Hepatocyte (in vitro differentiated cells): ENCODE measurements at regions not wholly inside any gene's neighbourhood (a gene's known extent, or its start where the extent isn't known, plus 50 kb on each side); places are given as distances from the start of the nearest gene placed in this dataset.

Experiments
- DNase-seq: peaks from one replicate; pipeline ENCODE4 v3.0.0-alpha.2; 2016; ENCODE audit warnings: low spot score
- H2AFZ ChIP-seq: fragments of 200-600 bp; sonication (generic); 2 replicates; pipeline ENCODE4 v1.6.0; 2016; ENCODE audit warnings: antibody characterized with exemption, mild to moderate bottlenecking
- H3K27ac ChIP-seq: fragments of 200-600 bp; sonication (generic); 2 replicates; pipeline ENCODE4 v1.5.1; 2016; ENCODE audit warnings: mild to moderate bottlenecking
- H3K27me3 ChIP-seq: fragments of 200-600 bp; sonication (generic); 2 replicates; pipeline ENCODE4 v1.6.1; 2016
- H3K36me3 ChIP-seq: fragments of 200-600 bp; sonication (generic); replicated peaks from 2 replicates; pipeline ENCODE4 v1.5.1; 2016; ENCODE audit warnings: low read depth; ENCODE audit not compliant: insufficient read depth
- H3K4me1 ChIP-seq: fragments of 200-600 bp; sonication (generic); 2 replicates; pipeline ENCODE4 v1.5.1; 2016; ENCODE audit warnings: mild to moderate bottlenecking, moderate library complexity; ENCODE audit not compliant: insufficient read depth
- H3K4me2 ChIP-seq: fragments of 200-600 bp; sonication (generic); 2 replicates; pipeline ENCODE4 v1.6.0; 2016
- H3K4me3 ChIP-seq: fragments of 200-600 bp; sonication (generic); 2 replicates; pipeline ENCODE4 v1.5.1; 2016; ENCODE audit warnings: mild to moderate bottlenecking
- H3K79me2 ChIP-seq: fragments of 200-600 bp; sonication (generic); 2 replicates; pipeline ENCODE4 v1.6.0; 2017; ENCODE audit warnings: mild to moderate bottlenecking
- H3K9me2 ChIP-seq: fragments of 200-600 bp; sonication (generic); replicated peaks from 2 replicates; pipeline ENCODE4 v1.6.0; 2017; ENCODE audit warnings: mild to moderate bottlenecking; ENCODE audit not compliant: insufficient read depth
- H3K9me3 ChIP-seq: fragments of 200-600 bp; sonication (generic); 2 replicates; pipeline ENCODE4 v1.5.1; 2016; ENCODE audit warnings: low read depth, mild to moderate bottlenecking
- H4K20me1 ChIP-seq: fragments of 200-600 bp; sonication (generic); 2 replicates; pipeline ENCODE4 v1.6.0; 2016; ENCODE audit warnings: mild to moderate bottlenecking; ENCODE audit not compliant: insufficient read depth, poor library complexity, severe bottlenecking
- EZH2 ChIP-seq: fragments of 200-600 bp; sonication (generic); IDR thresholded peaks from 2 replicates; pipeline ENCODE4 v1.6.1; 2016; ENCODE audit warnings: antibody characterized with exemption, mild to moderate bottlenecking, borderline replicate concordance
- EZH2phosphoT487 ChIP-seq: fragments of 200-600 bp; sonication (generic); IDR thresholded peaks from one replicate; pipeline ENCODE4 v1.6.1; 2018; ENCODE audit warnings: antibody characterized with exemption, mild to moderate bottlenecking, low read depth, moderate library complexity; ENCODE audit not compliant: unreplicated experiment, severe bottlenecking
- WGBS: methylation state at CpG from one replicate; pipeline ENCODE4 v1.1.6; 2016; ENCODE audit warnings: low lambda C conversion rate; ENCODE audit errors: missing lambda C conversion rate; 5-methylcytosine and 5-hydroxymethylcytosine counted together
- TF ChIP-seq, protein P1 (sequence below): fragments of 200-600 bp; sonication (generic); IDR thresholded peaks from 2 replicates; pipeline ENCODE4 v1.5.1; 2016; ENCODE audit warnings: antibody characterized with exemption, mild to moderate bottlenecking; ENCODE audit not compliant: poor library complexity

- Histone ChIP-seq H4K20me1 (no peaks in the 10 kb centered on the region), H3K4me1 (no peaks in the 10 kb centered on the region), H2AFZ (no peak overlapping the region), H3K9me2 (no peaks in the 10 kb centered on the region), H3K27me3 (no peaks in the 10 kb centered on the region), H3K36me3 (no peaks in the 10 kb centered on the region), H3K4me2 (no peak overlapping the region), H3K9me3 (no peaks in the 10 kb centered on the region), H3K79me2 (no peaks in the 10 kb centered on the region), H3K4me3 (no peak overlapping the region), H3K27ac (no peak overlapping the region)
- TF ChIP-seq EZH2, result no peak
- TF ChIP-seq EZH2phosphoT487, result no peak
- TF ChIP-seq, protein P1, sequence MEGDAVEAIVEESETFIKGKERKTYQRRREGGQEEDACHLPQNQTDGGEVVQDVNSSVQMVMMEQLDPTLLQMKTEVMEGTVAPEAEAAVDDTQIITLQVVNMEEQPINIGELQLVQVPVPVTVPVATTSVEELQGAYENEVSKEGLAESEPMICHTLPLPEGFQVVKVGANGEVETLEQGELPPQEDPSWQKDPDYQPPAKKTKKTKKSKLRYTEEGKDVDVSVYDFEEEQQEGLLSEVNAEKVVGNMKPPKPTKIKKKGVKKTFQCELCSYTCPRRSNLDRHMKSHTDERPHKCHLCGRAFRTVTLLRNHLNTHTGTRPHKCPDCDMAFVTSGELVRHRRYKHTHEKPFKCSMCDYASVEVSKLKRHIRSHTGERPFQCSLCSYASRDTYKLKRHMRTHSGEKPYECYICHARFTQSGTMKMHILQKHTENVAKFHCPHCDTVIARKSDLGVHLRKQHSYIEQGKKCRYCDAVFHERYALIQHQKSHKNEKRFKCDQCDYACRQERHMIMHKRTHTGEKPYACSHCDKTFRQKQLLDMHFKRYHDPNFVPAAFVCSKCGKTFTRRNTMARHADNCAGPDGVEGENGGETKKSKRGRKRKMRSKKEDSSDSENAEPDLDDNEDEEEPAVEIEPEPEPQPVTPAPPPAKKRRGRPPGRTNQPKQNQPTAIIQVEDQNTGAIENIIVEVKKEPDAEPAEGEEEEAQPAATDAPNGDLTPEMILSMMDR, result no peak
- WGBS, result 65% methylated on average over 2 of the region's 2 CpGs
- DNase-seq, result no peak
These were observed 396.5 kb downstream of the DCAF12L2 start for GRCh38 chrX:125769628-125770027.

GRCh38 chrX:125778261-125778660, 387.8 kb downstream of the DCAF12L2 start:
- no peaks in the 10 kb centered on the region for H3K9me3 ChIP-seq

DNA sequence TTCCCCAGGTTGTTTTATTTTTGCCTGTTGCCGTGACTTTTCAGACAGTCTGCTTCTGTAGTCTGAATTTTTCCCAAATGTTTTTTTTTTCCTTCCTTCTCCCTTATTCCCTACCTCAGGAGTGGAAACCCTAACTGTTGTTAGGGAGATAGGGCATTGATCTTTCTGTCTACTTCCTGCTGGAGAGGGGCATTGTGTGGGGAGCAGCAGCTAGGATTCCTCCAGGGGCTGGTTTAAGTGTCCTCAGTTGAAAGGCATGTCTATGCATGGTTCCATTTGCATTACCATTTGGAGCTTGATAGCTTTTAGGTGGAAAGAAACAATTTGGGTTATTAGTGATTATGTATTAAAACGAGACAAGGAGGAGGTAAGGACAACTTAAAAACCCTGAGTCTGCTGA, 383.9 kb downstream of the DCAF12L2 start:
- H3K4me1 ChIP-seq, result peaks cover 4% of the 10 kb centered on the region
- WGBS, result 33% methylated on average over 2 of the region's 2 CpGs

More at GRCh38 chrX:125778261-125778660, 387.8 kb downstream of the DCAF12L2 start:
- H3K27ac ChIP-seq, result no peak overlapping the region
- H3K27me3 ChIP-seq, result no peaks in the 10 kb centered on the region
- no peak for DNase-seq
- 70% methylated on average over 3 of the region's 3 CpGs for WGBS
- H3K9me2 ChIP-seq, result no peaks in the 10 kb centered on the region
- H3K4me3 ChIP-seq, result no peak overlapping the region
- TF ChIP-seq EZH2phosphoT487 (no peak), EZH2 (no peak)
- TF ChIP-seq, protein P1, result no peak
- H4K20me1 ChIP-seq, result no peaks in the 10 kb centered on the region
- H3K36me3 ChIP-seq, result no peaks in the 10 kb centered on the region
- H3K4me2 ChIP-seq, result no peak overlapping the region
- H2AFZ ChIP-seq, result no peak overlapping the region
- peaks cover 4% of the 10 kb centered on the region for H3K4me1 ChIP-seq
- H3K79me2 ChIP-seq, result no peaks in the 10 kb centered on the region

More for the DNA sequence above, 383.9 kb downstream of the DCAF12L2 start:
- TF ChIP-seq EZH2 (no peak), EZH2phosphoT487 (no peak)
- TF ChIP-seq, protein P1, result no peak
- peak overlapping the region; percentile 59 for H3K4me2 ChIP-seq
- no peak overlapping the region for H3K4me3 ChIP-seq
- H3K27me3 ChIP-seq, result no peaks in the 10 kb centered on the region
- no peaks in the 10 kb centered on the region for H3K9me3 ChIP-seq
- H4K20me1 ChIP-seq, result no peaks in the 10 kb centered on the region
- H2AFZ ChIP-seq, result no peak overlapping the region
- H3K36me3 ChIP-seq, result no peaks in the 10 kb centered on the region
- no peaks in the 10 kb centered on the region for H3K9me2 ChIP-seq
- no peak overlapping the region for H3K27ac ChIP-seq
- no peak for DNase-seq
- H3K79me2 ChIP-seq, result no peaks in the 10 kb centered on the region
